Peyer's patch (tissue), 4 donors: ENCODE measurements at regions not wholly inside any gene's neighbourhood (a gene's known extent, or its start where the extent isn't known, plus 50 kb on each side); places are given as distances from the start of the nearest gene placed in this dataset.

Experiments used
- CTCF ChIP-seq, 6 experiments: fragments of 450-650 bp in 4 of 6; fragments of 200-600 bp in 2 of 6; sonication (generic) in 1 of 6; IDR thresholded peaks; one replicate each; pipeline ENCODE4 v1.5.1; 2017 to 2019; ENCODE audit warnings: antibody characterized with exemption in 6 of 6, mild to moderate bottlenecking in 3 of 6, moderate library complexity in 1 of 6
- POLR2A ChIP-seq, 2 donors: fragments of 450-650 bp; IDR thresholded peaks; one replicate each; pipeline ENCODE4 v1.5.1; 2017; ENCODE audit warnings: antibody characterized with exemption in 2 of 2, mild to moderate bottlenecking in 2 of 2, moderate library complexity in 2 of 2

- no peak for TF ChIP-seq POLR2A (IDR thresholded peaks at IDR 0.05)
- no peak for TF ChIP-seq CTCF (IDR thresholded peaks at IDR 0.05)
These were observed 61.6 kb upstream of the HS3ST5 start for GRCh38 chr6:114404339-114404955.
